HG02571 (cell line): ENCODE measurements at regions not wholly inside any gene's neighbourhood (a gene's known extent, or its start where the extent isn't known, plus 50 kb on each side); places are given as distances from the start of the nearest gene placed in this dataset.
A peak's percentile ranks its signal among the peaks of the same experiment; 100 is the strongest.

ENCODE experiments used
- ATAC-seq: cut with Tn5 transposase; IDR thresholded peaks from one replicate; pipeline ENCODE4 v1.9.1; 2021; ENCODE audit warnings: mild to moderate bottlenecking, moderate library complexity; ENCODE audit not compliant: unreplicated experiment

DNA sequence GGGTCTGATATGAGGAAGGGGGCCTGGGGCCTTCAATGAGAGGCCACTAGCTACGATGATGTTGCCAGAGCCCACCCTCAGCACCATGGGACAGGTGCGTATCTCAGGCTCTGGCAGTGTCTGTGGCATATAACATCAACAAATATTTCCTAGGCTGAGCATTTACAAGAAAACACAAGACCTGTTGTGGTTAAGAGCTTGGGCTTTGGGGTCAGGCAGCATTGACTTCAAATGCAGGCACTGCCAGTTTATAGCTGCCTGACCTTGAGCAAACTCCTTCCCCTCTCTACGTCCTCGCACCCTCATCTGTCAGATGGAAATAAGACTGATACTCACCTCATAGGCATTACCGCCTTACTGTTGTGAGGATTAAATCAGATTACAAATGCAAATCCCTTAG lies 156.0 kb downstream of the KATNAL1 start:
- ATAC-seq: no peak

DNA sequence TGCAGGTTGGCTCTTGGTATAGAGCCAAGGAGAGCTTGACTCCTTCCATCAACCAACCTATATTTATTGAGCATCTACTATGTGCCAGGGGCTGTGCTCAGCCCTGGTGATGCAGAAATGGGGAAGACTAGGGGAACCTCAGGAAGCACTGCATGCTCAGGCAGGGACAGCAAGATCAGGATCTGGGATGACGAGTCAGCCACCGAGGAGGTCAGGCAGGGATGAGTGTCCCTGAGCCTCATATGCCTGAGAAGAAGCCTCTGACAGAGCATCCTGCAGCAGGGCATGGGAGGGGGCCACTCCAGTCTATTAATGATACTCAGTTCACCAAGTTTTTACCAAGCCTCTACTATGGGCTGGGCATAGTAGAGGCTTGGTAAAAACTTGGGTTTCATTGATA lies 158.1 kb downstream of the KATNAL1 start:
- ATAC-seq: no peak

DNA sequence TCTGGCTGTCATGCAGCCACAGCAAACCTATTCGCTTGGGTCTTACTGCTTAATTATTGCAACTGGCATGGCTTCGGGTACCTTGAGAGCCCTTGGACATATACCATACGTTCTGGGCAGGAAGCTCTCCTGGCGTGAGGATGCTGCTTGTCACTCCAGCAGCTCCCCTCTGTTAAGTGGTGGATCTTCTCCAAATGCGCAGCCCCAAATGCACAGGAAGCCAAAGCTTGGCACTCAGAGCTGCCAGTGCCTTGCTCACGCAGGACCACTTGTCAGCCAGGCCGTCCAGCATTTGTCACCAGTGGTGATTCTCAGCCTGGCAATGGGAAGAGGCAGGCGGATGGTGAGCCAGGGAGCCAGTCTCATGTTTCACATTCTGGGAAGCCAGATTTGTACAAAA lies 158.6 kb downstream of the KATNAL1 start:
- no peak for ATAC-seq

DNA sequence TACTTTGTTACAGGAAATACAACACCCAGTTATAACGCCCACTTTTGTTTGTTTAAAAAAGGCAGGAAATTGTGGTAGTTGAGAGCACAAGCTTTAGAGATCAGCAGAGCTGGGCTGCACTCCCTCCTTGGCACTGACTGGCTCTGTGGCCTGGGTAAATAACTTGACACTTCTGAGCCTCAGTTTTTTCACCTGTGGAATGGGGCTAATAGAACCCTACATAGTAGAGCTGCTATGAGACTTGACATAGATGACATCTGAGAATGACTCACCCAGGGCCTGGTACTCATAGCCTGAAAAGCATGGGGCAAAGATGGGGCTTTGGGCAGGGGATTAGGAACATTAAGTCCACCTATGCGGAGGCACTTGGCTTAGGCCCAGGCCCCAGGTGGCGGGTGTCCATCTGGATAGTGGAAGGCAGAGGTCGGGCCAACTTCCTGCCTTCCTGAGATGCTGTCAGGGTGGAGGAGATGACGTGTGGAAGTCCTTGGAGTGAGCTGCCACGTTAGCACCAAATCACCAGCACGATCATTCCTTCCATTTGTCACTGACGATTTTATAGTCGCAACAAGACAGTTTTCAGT lies 159.1 kb downstream of the KATNAL1 start:
- no peak for ATAC-seq

DNA sequence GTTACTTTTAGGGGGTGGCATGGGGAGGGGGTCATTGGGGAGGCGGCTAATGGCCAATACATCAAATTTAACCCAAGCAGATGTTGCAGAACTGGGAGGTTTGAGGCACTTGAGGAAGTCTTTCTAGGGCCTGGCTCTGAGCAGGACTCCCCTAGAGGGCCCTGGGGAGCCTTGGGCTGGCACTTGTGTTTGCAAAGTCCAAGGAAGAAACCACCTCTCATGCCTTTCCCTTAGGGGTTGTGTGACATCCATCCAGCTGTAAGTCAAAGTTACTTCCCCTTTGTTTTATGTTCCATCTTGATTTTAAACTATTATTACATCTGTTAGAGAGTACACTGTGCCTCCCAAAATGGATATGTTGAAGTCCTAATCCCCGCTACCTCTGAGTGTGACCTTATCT lies 159.9 kb downstream of the KATNAL1 start:
- ATAC-seq: no peak

DNA sequence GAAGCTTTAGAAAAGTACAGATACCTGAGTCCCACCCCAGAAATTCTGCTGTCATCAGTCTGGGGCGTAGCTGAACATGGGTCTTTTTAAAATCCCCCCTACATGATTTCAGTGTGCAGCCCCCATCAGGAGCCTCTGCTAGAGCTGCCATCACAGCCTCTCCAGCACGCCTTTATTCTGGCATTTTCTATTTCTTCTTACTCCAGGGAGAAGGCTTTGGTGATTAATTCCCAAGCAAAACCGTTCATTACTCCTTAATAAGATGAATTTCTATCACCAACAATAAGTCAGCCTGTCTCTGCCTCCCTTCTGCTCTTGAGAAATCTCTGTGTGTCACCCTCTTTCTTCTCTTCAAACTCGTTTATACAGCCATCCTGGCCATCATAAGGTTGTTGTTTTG lies 160.3 kb downstream of the KATNAL1 start:
- ATAC-seq: no peak

DNA sequence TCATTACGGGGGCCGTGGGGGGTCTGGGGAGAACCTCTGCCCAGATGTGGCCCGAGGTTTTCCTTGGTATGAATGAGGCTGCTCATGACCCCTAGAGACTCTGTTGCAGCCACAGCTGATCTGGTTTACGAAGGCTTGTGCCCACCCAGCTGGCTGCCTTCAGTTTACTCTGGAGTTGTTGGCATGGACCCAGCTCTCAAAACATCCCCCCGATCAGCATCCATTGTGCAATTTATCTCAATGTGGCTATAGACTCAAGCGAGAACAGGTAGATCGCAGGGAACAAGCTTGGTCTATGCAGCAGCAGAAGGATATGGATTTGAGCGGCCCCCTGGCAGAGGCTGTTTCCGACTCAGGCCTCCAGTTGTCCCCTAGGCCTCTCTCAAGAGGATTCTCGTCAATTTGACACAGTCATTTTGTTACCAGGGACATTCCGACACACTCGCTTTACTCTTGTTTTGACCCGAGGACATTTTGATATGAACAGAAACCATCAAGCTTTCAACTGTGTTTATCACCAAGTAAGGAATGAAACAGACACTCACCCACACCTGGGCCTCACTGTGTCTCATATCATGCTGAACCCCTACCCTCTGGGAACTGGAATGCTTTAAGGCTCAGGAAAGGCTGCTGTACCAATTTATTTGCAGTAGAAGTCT lies 161.5 kb downstream of the KATNAL1 start:
- peak; percentile 70 for ATAC-seq

DNA sequence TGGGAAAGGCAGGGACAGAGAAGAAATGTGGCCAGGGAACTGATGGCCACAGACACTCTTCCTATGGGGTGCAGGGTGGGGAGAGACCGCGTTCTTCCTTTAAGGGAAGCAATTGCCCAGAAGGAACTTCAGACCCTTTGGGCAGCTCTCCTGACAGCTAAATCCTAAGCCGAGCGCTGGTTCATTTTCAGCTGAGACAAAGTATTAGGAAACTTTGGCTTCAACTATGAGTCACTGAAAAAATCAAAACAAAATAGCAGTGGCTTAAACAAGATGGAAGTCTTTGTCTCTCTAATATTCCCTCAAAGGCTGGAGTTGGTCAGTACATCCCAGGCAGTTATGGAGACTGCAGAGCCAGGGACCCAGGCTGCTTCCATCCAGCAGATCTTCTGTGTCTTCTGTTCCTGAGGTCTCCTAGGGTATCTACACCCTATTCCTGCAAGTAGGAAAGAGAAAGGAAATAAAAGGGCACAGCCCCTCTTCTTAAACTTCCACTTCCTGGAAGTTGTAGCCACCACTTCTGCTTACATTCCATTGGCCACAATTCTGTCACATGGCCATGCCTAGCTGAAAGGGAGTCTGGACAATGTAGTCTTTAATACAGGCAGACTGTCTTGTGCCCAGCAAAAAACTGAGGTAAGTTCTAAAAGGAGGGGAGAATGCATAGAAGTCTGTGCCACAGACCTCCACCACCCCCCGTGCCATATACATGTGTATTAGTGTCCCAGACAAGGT lies 163.5 kb downstream of the KATNAL1 start:
- no peak for ATAC-seq

DNA sequence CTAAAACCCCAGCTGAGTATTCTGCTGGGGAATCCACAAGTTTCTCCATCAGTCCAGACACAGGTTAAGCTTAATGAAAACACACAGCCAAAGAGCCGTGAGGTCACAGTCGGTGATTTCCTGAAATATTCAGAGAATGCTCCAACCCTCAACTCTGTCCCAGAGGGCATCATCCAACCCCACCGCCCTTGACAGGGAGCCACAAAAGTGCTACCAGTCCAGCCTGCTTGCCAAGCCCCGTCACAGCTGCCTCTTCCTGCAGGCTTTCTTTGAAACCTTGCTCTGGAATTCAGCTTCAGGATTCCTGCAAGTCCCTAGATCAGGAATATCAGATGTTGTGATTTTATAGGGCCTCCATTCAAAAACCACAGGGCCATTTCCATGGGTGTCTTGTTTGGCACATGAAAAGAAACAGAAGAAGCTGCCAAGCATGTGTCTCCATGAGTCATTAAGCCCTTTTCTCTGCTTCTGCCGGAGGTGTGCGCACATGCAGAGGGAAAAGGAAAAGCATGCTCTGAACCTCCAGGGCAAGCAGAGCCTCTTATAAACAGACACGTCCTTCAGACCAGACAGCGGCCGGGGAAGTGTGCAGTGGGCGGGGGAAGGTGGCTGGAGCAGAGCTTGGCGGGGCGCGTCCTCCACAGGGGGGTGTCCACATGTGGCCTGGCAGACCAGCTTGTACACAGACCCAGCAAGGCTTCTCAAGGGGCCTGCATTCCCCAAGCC lies 164.7 kb downstream of the KATNAL1 start:
- ATAC-seq: no peak

DNA sequence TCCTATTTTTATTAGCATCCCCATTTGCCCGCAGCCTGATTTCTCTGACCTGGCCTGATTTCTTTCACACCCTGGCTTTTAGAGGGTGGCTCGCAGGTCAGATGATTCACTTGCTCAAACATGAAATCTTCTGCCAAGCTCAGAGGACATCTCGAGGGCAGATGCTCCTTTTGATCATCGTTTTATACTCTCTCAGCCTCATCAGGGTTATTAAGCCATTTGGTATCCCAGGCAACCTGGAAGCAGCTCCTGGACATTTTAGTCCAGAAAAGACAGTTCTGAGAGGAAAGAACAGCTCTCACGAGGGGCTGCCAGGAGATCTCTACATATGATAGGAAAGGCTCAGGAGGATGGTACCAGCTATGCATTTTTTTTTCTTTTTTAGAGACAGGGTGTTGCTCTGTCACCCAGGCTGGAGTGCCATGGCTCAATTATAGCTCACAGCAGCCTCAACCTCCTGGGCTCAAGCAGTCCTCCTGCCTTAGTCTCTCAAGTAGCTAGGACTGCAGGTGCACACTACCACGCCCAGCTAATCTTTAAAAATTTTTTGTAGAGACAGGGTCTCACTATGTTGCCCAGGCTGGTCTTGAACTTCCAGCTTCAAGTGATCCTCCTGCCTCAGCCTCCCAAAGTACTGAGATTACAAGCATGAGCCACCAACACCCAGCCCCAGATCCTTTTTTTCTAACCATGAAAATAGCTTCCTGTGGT lies 165.4 kb downstream of the KATNAL1 start:
- ATAC-seq: no peak

DNA sequence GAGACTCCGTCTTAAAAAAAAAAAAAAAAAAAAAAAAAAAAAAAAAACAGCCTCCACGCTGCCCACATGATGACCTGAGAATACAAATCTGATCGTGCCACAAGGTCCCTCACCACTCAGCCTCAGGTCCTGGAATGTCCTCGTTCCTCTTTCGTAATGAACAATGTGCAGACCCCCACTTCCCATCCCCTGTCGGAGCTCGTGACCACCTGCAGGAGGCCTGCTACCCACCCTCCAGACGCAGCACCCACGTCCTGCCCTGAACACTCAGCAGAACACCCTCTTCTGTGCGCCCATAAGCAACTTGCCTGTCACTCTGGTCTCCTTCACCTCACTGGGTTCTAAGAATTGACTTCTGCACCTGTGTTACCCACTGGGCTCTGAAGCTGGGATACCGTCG lies 166.4 kb downstream of the KATNAL1 start:
- no peak for ATAC-seq

DNA sequence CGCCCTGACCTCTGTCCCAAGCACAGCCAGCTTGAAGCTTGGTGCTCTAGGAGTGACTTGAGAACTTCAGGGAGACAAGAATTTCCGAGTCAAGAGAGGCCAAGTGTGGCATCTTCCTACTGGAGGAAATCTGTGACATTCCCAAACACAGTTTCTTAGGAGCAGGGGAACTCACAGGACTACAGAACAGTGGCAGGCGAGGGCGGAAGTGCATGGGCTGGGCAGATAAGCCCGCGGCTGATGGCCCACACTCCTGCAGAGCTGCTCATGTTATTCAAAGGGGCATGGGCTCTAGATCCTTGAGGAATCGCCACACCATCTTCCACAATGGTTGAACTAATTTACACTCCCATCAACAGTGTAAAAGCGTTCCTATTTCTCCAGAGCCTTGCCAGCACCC lies 168.8 kb downstream of the KATNAL1 start:
- ATAC-seq: no peak

DNA sequence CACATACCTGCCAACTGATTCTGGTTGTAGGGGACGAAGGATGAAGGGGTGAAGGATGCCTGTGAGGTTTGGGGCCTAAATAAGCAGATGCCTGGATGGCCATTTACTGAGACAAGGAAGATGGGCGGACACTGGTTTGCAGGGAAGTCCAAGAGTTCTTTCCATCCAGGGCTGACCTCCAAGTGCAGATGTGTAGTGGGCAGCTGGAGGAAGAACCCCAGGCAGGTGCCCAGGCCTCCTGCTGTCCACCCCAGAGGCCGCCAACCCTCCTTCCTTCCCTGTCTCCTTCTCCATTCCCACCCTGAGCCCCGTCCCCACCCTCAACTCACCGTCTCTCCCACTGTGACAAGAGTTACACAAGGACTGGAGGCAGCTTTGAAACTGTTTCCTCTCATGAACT lies 171.5 kb downstream of the KATNAL1 start:
- no peak for ATAC-seq

DNA sequence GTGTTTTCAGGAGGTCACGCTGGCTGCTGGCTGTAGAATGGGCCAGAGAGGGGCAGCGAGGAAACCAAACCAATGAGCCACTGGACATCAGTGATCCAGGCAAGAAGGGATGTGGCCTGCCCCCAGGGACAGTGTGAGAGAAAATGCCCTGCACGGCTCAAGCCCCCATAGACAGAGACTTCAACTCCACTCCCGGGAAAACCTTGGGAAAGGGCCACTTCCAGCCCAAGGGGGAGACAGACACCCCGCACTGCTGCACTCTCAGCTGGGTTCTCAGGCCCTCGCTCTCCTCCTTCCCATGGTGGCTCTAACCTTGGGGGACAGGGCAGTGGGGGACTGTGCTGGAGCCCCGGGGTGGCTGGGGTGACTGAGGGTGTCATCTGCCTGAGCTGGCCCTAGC lies 172.0 kb downstream of the KATNAL1 start:
- ATAC-seq: no peak

DNA sequence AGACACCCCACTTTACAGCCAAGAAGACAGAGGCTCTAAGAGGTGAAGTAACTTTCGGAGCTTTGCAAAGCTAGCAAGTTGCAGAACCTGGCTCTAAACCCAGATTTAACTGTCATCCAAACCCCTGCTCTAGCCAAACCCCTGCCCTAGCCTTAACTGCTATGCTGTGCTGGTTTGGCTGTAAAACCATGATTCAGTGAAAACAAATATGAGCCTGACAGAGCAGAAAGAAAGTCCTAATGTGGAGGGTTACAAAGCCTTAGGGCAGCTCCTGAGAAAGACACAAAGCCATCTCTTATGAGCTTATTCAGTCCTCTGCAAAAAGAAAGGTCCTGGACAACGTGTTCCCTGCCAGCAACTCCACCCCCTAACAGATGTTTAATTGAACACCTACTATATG lies 172.8 kb downstream of the KATNAL1 start:
- ATAC-seq: no peak

DNA sequence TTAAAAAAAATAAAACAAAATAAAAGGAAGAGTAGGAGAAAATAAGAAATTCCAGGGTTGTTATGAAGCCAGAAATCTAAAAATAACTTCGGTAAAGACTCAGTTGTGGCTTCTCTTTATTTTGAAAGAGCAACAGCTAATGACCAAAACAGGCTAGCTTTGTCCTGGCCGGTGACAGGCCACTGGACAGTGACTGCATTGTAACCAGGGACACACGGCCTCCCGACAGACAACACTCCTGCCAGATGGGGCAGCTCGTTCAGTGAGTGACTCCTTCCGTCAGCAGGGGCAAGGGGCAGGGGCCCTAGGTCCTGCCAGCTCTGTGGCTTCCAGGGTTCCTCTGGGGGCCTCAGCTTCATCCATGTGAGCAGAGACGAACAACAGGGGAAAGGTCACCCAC lies 173.4 kb downstream of the KATNAL1 start:
- ATAC-seq: no peak

DNA sequence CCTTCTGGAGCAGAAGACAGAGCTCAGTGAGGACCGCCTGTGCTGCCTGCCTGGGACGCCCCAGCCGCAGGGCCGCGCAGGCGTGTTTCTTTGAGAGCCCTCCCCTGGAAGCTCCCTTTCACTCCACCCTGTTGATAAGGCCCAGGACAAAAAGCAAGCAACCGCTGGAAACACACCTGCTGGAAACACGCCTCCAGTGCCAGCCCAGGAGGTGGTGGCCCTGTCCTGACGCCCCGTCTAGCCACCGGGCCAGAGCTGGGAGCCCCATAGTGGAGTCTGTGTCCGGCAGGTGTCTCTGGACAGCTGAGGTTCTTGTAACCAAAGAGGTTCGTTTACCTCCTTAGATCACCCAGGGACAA lies 173.8 kb downstream of the KATNAL1 start:
- ATAC-seq: no peak

DNA sequence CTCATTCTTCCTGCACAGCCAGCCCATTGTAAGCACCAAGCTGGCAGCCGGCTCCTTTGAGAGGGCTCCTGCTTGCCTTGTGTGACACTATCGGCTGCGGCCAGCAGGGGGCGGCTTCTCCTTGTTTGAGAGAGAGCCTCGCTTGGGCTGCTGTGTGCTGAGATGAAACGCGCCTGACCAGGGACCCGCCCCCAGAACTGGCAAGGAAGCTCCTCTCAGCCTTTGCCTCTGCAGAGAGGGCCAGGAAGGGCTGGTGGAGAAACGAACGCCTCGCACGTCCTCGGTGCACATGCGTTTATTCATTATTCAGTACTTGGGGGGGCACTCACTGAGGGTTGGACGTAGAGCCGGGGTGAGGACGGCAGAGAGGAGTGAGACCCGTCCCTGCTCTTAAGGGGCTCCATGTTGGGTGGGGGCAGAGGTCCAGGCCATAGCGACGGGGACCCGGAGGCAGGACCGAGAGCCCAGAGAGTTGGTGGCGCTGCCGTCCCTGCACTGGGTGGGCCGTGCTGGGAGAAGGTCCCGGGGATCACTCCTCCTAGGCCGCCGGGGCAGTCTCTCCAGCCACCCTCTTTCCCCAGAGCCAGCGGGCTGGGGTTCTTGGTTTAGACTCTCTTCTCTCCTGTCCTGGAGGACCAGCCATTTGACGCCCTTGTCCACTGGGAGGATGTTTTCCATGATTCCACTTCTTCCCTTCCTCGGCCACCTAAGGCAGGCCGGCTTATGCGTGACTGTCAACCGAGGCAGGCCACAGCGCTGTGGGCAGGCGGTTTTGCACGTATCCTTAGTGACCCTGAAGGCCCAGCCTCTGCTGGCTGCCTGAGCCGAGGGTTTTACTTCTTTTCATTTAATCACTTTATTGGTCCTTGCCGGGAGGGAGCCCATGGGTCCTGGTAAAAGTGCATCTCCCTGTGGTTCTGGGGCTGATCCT lies 174.5 kb downstream of the KATNAL1 start:
- peak; percentile 86 for ATAC-seq

DNA sequence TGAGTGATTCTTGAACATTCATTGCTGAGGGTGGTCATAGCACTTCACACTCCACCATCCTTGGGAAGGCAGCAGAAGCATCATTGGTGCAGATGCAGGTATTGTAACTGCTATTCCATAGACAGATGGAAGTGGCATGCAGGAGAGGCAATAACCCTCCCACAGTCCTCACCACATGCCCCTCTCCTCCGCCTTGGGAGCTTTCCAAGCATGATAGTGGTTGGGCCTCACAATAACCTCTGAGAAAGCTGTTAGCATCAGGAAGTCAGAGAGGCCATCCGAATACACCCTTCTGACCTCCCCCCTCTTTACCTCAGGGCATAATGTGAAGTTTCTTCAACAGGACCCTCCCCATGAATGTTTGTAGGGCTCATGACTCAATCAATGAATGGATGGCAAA lies 177.9 kb downstream of the KATNAL1 start:
- no peak for ATAC-seq

DNA sequence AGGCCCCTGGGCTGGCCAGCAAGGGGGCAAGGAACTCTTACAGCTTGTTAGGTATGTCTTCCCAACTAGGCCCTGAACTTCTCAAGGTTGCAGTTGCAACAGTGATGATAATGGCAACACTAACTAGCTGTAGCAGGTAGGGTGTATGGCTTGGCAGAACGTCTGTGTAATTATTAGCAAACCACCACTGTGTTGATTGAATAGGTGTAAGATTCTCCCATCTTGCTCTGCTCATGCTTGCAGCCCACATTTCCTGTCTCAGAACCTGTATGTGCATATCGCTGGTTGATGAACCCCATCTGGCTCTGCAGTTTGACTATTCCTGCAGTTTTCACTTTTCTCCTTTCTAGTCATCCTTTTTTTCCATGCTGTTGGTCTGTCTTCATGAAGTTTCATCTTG lies 178.8 kb downstream of the KATNAL1 start:
- no peak for ATAC-seq
